Gastroesophageal sphincter (tissue), 4 donors: ENCODE measurements at regions not wholly inside any gene's neighbourhood (a gene's known extent, or its start where the extent isn't known, plus 50 kb on each side); places are given as distances from the start of the nearest gene placed in this dataset.

Experiments used
- ATAC-seq: fragments of 150-250 bp; one replicate; pipeline ENCODE4 v1.9.1; 2016; ENCODE audit warnings: mild to moderate bottlenecking, moderate library complexity
- H3K27ac ChIP-seq, 4 donors: fragments of 200-600 bp; sonication (generic) in 3 of 4; 1 replicate in 3 of 4; 2 replicates in 1 of 4; pipeline ENCODE4 v1.5.1; 2016 to 2019
- H3K27me3 ChIP-seq: fragments of 200-600 bp; sonication (generic); one replicate; pipeline ENCODE4 v1.5.1; 2019
- H3K36me3 ChIP-seq, 2 donors: fragments of 200-600 bp; sonication (generic); one replicate each; pipeline ENCODE4 v1.5.1; 2019; ENCODE audit warnings: control low read depth in 1 of 2
- H3K4me1 ChIP-seq, 3 donors: fragments of 200-600 bp; sonication (generic); 1 replicate in 2 of 3; 2 replicates in 1 of 3; pipeline ENCODE4 v1.5.1; 2016 to 2019; ENCODE audit warnings: control low read depth in 2 of 3
- H3K4me3 ChIP-seq, 2 donors: fragments of 200-600 bp; sonication (generic); one replicate each; pipeline ENCODE4 v1.5.1; 2019; ENCODE audit warnings: mild to moderate bottlenecking in 1 of 2, moderate library complexity in 1 of 2
- H3K9me3 ChIP-seq, 3 donors: fragments of 200-600 bp; sonication (generic); one replicate each; pipeline ENCODE4 v1.5.1; 2017 to 2019; ENCODE audit warnings: control low read depth in 2 of 3
- CTCF ChIP-seq, 4 experiments: fragments of 200-600 bp in 2 of 4; fragments of 450-650 bp in 2 of 4; sonication (generic) in 1 of 4; IDR thresholded peaks; one replicate each; pipeline ENCODE4 v1.5.1; 2017 to 2019; ENCODE audit warnings: antibody characterized with exemption in 4 of 4, mild to moderate bottlenecking in 2 of 4, moderate library complexity in 2 of 4
- EP300 ChIP-seq: sonication (generic); formaldehyde crosslinking; IDR thresholded peaks from one replicate; pipeline ENCODE4 v1.6.1; 2017; ENCODE audit warnings: antibody characterized with exemption, mild to moderate bottlenecking
- POLR2A ChIP-seq, 2 donors: fragments of 450-650 bp; IDR thresholded peaks; one replicate each; pipeline ENCODE4 v1.6.1; 2017; ENCODE audit warnings: antibody characterized with exemption in 2 of 2, mild to moderate bottlenecking in 2 of 2, moderate library complexity in 1 of 2
- POLR2AphosphoS5 ChIP-seq: sonication (generic); formaldehyde crosslinking; IDR thresholded peaks from one replicate; pipeline ENCODE4 v1.6.1; 2017; ENCODE audit warnings: antibody characterized with exemption
- WGBS, 2 donors: methylation state at CpG; one replicate each; pipeline ENCODE4 v1.1.5; 2018; ENCODE audit warnings: low coverage in 1 of 2; 5-methylcytosine and 5-hydroxymethylcytosine counted together

- Histone ChIP-seq H3K4me1 (no peaks in the 10 kb centered on the region), H3K36me3 (no peaks in the 10 kb centered on the region), H3K27ac (no peak overlapping the region), H3K27me3 (no peaks in the 10 kb centered on the region), H3K9me3 (no peaks in the 10 kb centered on the region), H3K4me3 (no peak overlapping the region)
- ATAC-seq: no peak
- 71 to 100% methylated on average over 1 of the region's 1 CpG for WGBS, 2 donors
- TF ChIP-seq CTCF (IDR thresholded peaks at IDR 0.05): no peak
- TF ChIP-seq POLR2AphosphoS5: no peak
- TF ChIP-seq EP300: no peak
- TF ChIP-seq POLR2A (IDR thresholded peaks at IDR 0.05): no peak
These were observed 435.2 kb upstream of the SEMA3D start for GRCh38 chr7:85622059-85622458.

GRCh38 chr7:85620936-85621685 is 434.3 kb upstream of the SEMA3D start:
- Histone ChIP-seq H3K36me3 (no peaks in the 10 kb centered on the region), H3K9me3 (no peaks in the 10 kb centered on the region)

GRCh38 chr7:85619236-85619635 is 432.4 kb upstream of the SEMA3D start:
- ATAC-seq: no peak
- H3K4me1 ChIP-seq: no peaks in the 10 kb centered on the region
- H3K4me3 ChIP-seq: no peak overlapping the region
- peaks cover 0 to 11% (median 0%) of the 10 kb centered on the region in 3 donors for H3K9me3 ChIP-seq
- no peaks in the 10 kb centered on the region for H3K36me3 ChIP-seq
- TF ChIP-seq POLR2AphosphoS5 (no peak), EP300 (no peak), POLR2A (IDR thresholded peaks at IDR 0.05) (no peak), CTCF (IDR thresholded peaks at IDR 0.05) (no peak)
- no peak overlapping the region for H3K27ac ChIP-seq
- 82 to 100% methylated on average over 1 of the region's 1 CpG for WGBS, 2 donors
- no peaks in the 10 kb centered on the region for H3K27me3 ChIP-seq

More at GRCh38 chr7:85620936-85621685, 434.3 kb upstream of the SEMA3D start:
- ATAC-seq: no peak
- Histone ChIP-seq H3K27me3 (no peaks in the 10 kb centered on the region), H3K27ac (no peak overlapping the region), H3K4me3 (no peak overlapping the region), H3K4me1 (no peaks in the 10 kb centered on the region)
- TF ChIP-seq POLR2AphosphoS5 (no peak), POLR2A (IDR thresholded peaks at IDR 0.05) (no peak), CTCF (IDR thresholded peaks at IDR 0.05) (no peak)
- 44 to 60% methylated on average over 3 of the region's 3 CpGs for WGBS, 2 donors

- WGBS, 2 donors: 80% methylated on average over 1 of the region's 5 CpGs; no CpG with 5 or more reads in 1 of the 2 donors
- TF ChIP-seq CTCF (IDR thresholded peaks at IDR 0.05): no peak
- no peak for TF ChIP-seq EP300
- TF ChIP-seq POLR2A (IDR thresholded peaks at IDR 0.05): no peak
- H3K36me3 ChIP-seq: no peaks in the 10 kb centered on the region
- H3K9me3 ChIP-seq: peaks cover 0 to 11% (median 0%) of the 10 kb centered on the region in 3 donors
- no peaks in the 10 kb centered on the region for H3K4me1 ChIP-seq
- no peak overlapping the region for H3K27ac ChIP-seq
- ATAC-seq: no peak
- H3K4me3 ChIP-seq: no peak overlapping the region
- H3K27me3 ChIP-seq: no peaks in the 10 kb centered on the region
These were observed 427.8 kb upstream of the SEMA3D start for GRCh38 chr7:85614684-85615083.

- Histone ChIP-seq H3K27ac (no peak overlapping the region), H3K27me3 (no peaks in the 10 kb centered on the region), H3K9me3 (peaks cover 0 to 11% (median 0%) of the 10 kb centered on the region in 3 donors), H3K4me3 (no peak overlapping the region), H3K4me1 (no peaks in the 10 kb centered on the region), H3K36me3 (no peaks in the 10 kb centered on the region)
- TF ChIP-seq POLR2AphosphoS5: no peak
- TF ChIP-seq CTCF (IDR thresholded peaks at IDR 0.05): no peak
- TF ChIP-seq POLR2A (IDR thresholded peaks at IDR 0.05): no peak
- no peak for TF ChIP-seq EP300
- no peak for ATAC-seq
These were observed 425.7 kb upstream of the SEMA3D start for GRCh38 chr7:85612514-85612913.
